ENCODE measurements at regions not wholly inside any gene's neighbourhood (a gene's known extent, or its start where the extent isn't known, plus 50 kb on each side); places are given as distances from the start of the nearest gene placed in this dataset.
A peak's percentile ranks its signal among the peaks of the same experiment; 100 is the strongest.

GRCh38 chr18:68034296-68034695 is 517.8 kb upstream of the DSEL start:
- TF ChIP-seq POU2F2 (IDR thresholded peaks at IDR 0.05; ENCODE audit: low read depth, low read length) (no peak), TAF1 (IDR thresholded peaks at IDR 0.05; ENCODE audit: low read depth, low read length) (no peak), PAX5 (IDR thresholded peaks at IDR 0.05; ENCODE audit: insufficient read depth, low read length, severe bottlenecking) (no peak), POLR2AphosphoS5 (IDR thresholded peaks at IDR 0.05; ENCODE audit: low read depth, low read length) (no peak), SPI1 (IDR thresholded peaks at IDR 0.05; ENCODE audit: low read depth, low read length) (no peak), POLR2A (IDR thresholded peaks at IDR 0.05; ENCODE audit: low read depth, low read length) (no peak)
- no peak for DNase-seq (ENCODE audit: insufficient read length, low spot score)
- no peak for FAIRE-seq

DNA sequence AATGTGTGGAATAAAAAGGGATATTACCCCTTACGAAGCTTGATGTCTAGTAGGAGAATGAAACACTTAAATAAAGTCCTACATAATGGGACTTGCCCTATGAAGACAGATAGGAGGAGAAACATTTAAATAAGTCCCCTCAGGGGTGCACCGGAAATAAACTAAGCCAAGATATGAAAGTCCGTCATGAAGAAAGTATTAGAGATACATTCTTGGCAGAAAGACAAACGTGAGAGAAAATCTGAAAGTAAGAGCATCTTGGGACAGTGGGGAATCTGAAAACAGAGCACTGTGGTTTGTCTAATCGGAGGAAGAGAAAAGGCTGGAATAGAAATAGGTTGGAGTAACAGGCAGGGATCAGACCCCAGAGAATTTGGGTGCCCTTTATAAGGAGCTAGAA is 516.9 kb upstream of the DSEL start:
- TF ChIP-seq POU2F2 (IDR thresholded peaks at IDR 0.05; ENCODE audit: low read depth, low read length) (no peak), POLR2AphosphoS5 (IDR thresholded peaks at IDR 0.05; ENCODE audit: low read depth, low read length) (no peak), PAX5 (IDR thresholded peaks at IDR 0.05; ENCODE audit: insufficient read depth, low read length, severe bottlenecking) (no peak), TAF1 (IDR thresholded peaks at IDR 0.05; ENCODE audit: low read depth, low read length) (no peak), SPI1 (IDR thresholded peaks at IDR 0.05; ENCODE audit: low read depth, low read length) (no peak), POLR2A (IDR thresholded peaks at IDR 0.05; ENCODE audit: low read depth, low read length) (no peak)
- no peak for DNase-seq (ENCODE audit: insufficient read length, low spot score)
- FAIRE-seq: no peak

DNA sequence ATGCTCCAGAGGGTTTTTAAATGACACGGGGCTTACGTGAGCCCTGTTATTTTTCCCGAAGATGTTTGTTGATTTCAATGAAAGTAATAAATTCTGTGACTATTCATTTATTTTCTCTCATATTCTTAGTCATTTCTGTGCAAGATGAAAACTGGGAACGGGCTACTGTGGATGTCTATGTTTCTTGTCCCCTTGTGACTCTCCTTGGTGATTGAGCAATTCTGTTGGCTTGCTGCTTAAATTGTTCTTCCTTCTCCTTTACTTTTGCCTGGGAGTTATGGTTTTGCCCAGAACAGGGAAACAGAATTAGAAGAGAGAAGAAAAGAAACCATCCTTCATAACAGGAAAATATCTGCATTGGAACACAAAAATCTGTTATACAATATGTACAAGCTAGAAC is 508.2 kb upstream of the DSEL start:
- TF ChIP-seq PAX5 (IDR thresholded peaks at IDR 0.05; ENCODE audit: insufficient read depth, low read length, severe bottlenecking) (no peak), SPI1 (IDR thresholded peaks at IDR 0.05; ENCODE audit: low read depth, low read length) (no peak), TAF1 (IDR thresholded peaks at IDR 0.05; ENCODE audit: low read depth, low read length) (no peak), POLR2AphosphoS5 (IDR thresholded peaks at IDR 0.05; ENCODE audit: low read depth, low read length) (no peak), POU2F2 (IDR thresholded peaks at IDR 0.05; ENCODE audit: low read depth, low read length) (no peak), POLR2A (IDR thresholded peaks at IDR 0.05; ENCODE audit: low read depth, low read length) (no peak)
- DNase-seq (ENCODE audit: insufficient read length, low spot score) (no peak), FAIRE-seq (no peak)

- no peak for FAIRE-seq
- no peak for DNase-seq (ENCODE audit: insufficient read length, low spot score)
- no peak for TF ChIP-seq SPI1 (IDR thresholded peaks at IDR 0.05; ENCODE audit: low read depth, low read length)
Measured at GRCh38 chr18:68017385-68017784, 500.9 kb upstream of the DSEL start.

GRCh38 chr18:67997496-67997895 is 481.0 kb upstream of the DSEL start:
- DNase-seq (ENCODE audit: insufficient read length, low spot score): no peak
- TF ChIP-seq TAF1 (IDR thresholded peaks at IDR 0.05; ENCODE audit: low read depth, low read length): no peak
- no peak for TF ChIP-seq POLR2AphosphoS5 (IDR thresholded peaks at IDR 0.05; ENCODE audit: low read depth, low read length)
- no peak for TF ChIP-seq POU2F2 (IDR thresholded peaks at IDR 0.05; ENCODE audit: low read depth, low read length)
- TF ChIP-seq SPI1 (IDR thresholded peaks at IDR 0.05; ENCODE audit: low read depth, low read length): no peak
- TF ChIP-seq POLR2A (IDR thresholded peaks at IDR 0.05; ENCODE audit: low read depth, low read length): no peak
- TF ChIP-seq PAX5 (IDR thresholded peaks at IDR 0.05; ENCODE audit: insufficient read depth, low read length, severe bottlenecking): no peak
- FAIRE-seq: no peak

DNA sequence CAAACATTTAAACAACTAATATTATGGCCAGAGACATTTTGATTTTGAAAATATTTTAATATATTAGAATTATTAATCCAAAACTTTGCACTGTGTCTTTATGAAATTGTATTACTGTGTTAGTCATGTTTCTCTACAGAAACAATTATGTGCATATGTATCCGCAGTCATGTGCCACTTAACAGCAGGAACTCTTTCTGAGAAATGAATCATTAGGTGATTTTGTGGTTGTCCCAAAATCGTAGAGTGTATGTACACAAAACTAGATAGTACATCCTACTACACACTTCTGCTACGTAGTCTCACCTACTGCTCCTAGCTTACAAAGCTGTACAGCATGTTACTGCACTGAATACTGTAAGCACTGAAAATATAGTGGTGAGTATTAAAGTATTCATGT is 479.2 kb upstream of the DSEL start:
- DNase-seq (ENCODE audit: insufficient read length, low spot score) (no peak), FAIRE-seq (peak; percentile 40)
- no peak for TF ChIP-seq SPI1 (IDR thresholded peaks at IDR 0.05; ENCODE audit: low read depth, low read length)
- no peak for TF ChIP-seq POLR2AphosphoS5 (IDR thresholded peaks at IDR 0.05; ENCODE audit: low read depth, low read length)
- no peak for TF ChIP-seq PAX5 (IDR thresholded peaks at IDR 0.05; ENCODE audit: insufficient read depth, low read length, severe bottlenecking)
- TF ChIP-seq POU2F2 (IDR thresholded peaks at IDR 0.05; ENCODE audit: low read depth, low read length): no peak
- TF ChIP-seq POLR2A (IDR thresholded peaks at IDR 0.05; ENCODE audit: low read depth, low read length): no peak
- no peak for TF ChIP-seq TAF1 (IDR thresholded peaks at IDR 0.05; ENCODE audit: low read depth, low read length)

- FAIRE-seq (no peak), DNase-seq (ENCODE audit: insufficient read length, low spot score) (no peak)
- TF ChIP-seq SPI1 (IDR thresholded peaks at IDR 0.05; ENCODE audit: low read depth, low read length): no peak
- TF ChIP-seq POLR2A (IDR thresholded peaks at IDR 0.05; ENCODE audit: low read depth, low read length): no peak
- no peak for TF ChIP-seq POLR2AphosphoS5 (IDR thresholded peaks at IDR 0.05; ENCODE audit: low read depth, low read length)
- no peak for TF ChIP-seq POU2F2 (IDR thresholded peaks at IDR 0.05; ENCODE audit: low read depth, low read length)
- no peak for TF ChIP-seq PAX5 (IDR thresholded peaks at IDR 0.05; ENCODE audit: insufficient read depth, low read length, severe bottlenecking)
- no peak for TF ChIP-seq TAF1 (IDR thresholded peaks at IDR 0.05; ENCODE audit: low read depth, low read length)
Measured at GRCh38 chr18:67980241-67980640, 463.7 kb upstream of the DSEL start.

- no peak for TF ChIP-seq TAF1 (IDR thresholded peaks at IDR 0.05; ENCODE audit: low read depth, low read length)
- no peak for TF ChIP-seq SPI1 (IDR thresholded peaks at IDR 0.05; ENCODE audit: low read depth, low read length)
- TF ChIP-seq PAX5 (IDR thresholded peaks at IDR 0.05; ENCODE audit: insufficient read depth, low read length, severe bottlenecking): no peak
- no peak for TF ChIP-seq POU2F2 (IDR thresholded peaks at IDR 0.05; ENCODE audit: low read depth, low read length)
- TF ChIP-seq POLR2AphosphoS5 (IDR thresholded peaks at IDR 0.05; ENCODE audit: low read depth, low read length): no peak
- TF ChIP-seq POLR2A (IDR thresholded peaks at IDR 0.05; ENCODE audit: low read depth, low read length): no peak
- DNase-seq (ENCODE audit: insufficient read length, low spot score) (no peak), FAIRE-seq (no peak)
Measured at GRCh38 chr18:67977067-67977616, 460.6 kb upstream of the DSEL start.

GRCh38 chr18:67973916-67974315 is 457.4 kb upstream of the DSEL start:
- no peak for DNase-seq (ENCODE audit: insufficient read length, low spot score)
- TF ChIP-seq POLR2AphosphoS5 (IDR thresholded peaks at IDR 0.05; ENCODE audit: low read depth, low read length): no peak
- TF ChIP-seq POU2F2 (IDR thresholded peaks at IDR 0.05; ENCODE audit: low read depth, low read length): no peak
- no peak for TF ChIP-seq TAF1 (IDR thresholded peaks at IDR 0.05; ENCODE audit: low read depth, low read length)
- TF ChIP-seq PAX5 (IDR thresholded peaks at IDR 0.05; ENCODE audit: insufficient read depth, low read length, severe bottlenecking): no peak
- TF ChIP-seq POLR2A (IDR thresholded peaks at IDR 0.05; ENCODE audit: low read depth, low read length): no peak
- TF ChIP-seq SPI1 (IDR thresholded peaks at IDR 0.05; ENCODE audit: low read depth, low read length): no peak
- no peak for FAIRE-seq

GRCh38 chr18:67969458-67969857 is 452.9 kb upstream of the DSEL start:
- FAIRE-seq (no peak), DNase-seq (ENCODE audit: insufficient read length, low spot score) (no peak)
- no peak for TF ChIP-seq POLR2A (IDR thresholded peaks at IDR 0.05; ENCODE audit: low read depth, low read length)
- TF ChIP-seq PAX5 (IDR thresholded peaks at IDR 0.05; ENCODE audit: insufficient read depth, low read length, severe bottlenecking): no peak
- TF ChIP-seq POLR2AphosphoS5 (IDR thresholded peaks at IDR 0.05; ENCODE audit: low read depth, low read length): no peak
- TF ChIP-seq SPI1 (IDR thresholded peaks at IDR 0.05; ENCODE audit: low read depth, low read length): no peak
- TF ChIP-seq TAF1 (IDR thresholded peaks at IDR 0.05; ENCODE audit: low read depth, low read length): no peak
- no peak for TF ChIP-seq POU2F2 (IDR thresholded peaks at IDR 0.05; ENCODE audit: low read depth, low read length)

All from GM12891 (cell line).